ENCODE measurements at regions not wholly inside any gene's neighbourhood (a gene's known extent, or its start where the extent isn't known, plus 50 kb on each side); places are given as distances from the start of the nearest gene placed in this dataset.

GRCh38 chr16:51579652-51580360 is 428.7 kb upstream of the SALL1 start:
- DNase-seq (ENCODE audit: low spot score) (no peak), ATAC-seq (no peak), FAIRE-seq (no peak)
- Histone ChIP-seq H3K9me3 (ENCODE audit: low read length) (no peaks in the 10 kb centered on the region), H3K4me2 (ENCODE audit: low read depth, low read length) (no peak overlapping the region), H3K79me2 (ENCODE audit: insufficient read depth, low read length) (no peaks in the 10 kb centered on the region), H2AFZ (ENCODE audit: low read length) (no peak overlapping the region), H3K27ac (ENCODE audit: extremely low read length, insufficient read depth, low read length) (no peak overlapping the region), H3K9ac (ENCODE audit: insufficient read depth, low read depth, low read length) (no peak overlapping the region), H3K4me3 (replicated peaks in 1 of 3; ENCODE audit: insufficient read depth in 1 of 3, low read depth in 2 of 3, low read length in 3 of 3) (no peak overlapping the region), H4K20me1 (ENCODE audit: insufficient read depth, low read length) (no peaks in the 10 kb centered on the region), H3K4me1 (ENCODE audit: insufficient read depth, low read length) (no peaks in the 10 kb centered on the region), H3K36me3 (replicated peaks in 1 of 2; ENCODE audit: control insufficient read depth in 1 of 2, insufficient read depth in 2 of 2, low read length in 2 of 2) (no peaks in the 10 kb centered on the region), H3K27me3 (ENCODE audit: control insufficient read depth in 1 of 2, insufficient read depth in 2 of 2, low read length in 2 of 2) (peaks cover 0 to 3% of the 10 kb centered on the region in 2 experiments; a peak in 1 of 5 replicates)
- intact Hi-C loops (cut with micrococcal nuclease; ENCODE audit: unreplicated experiment) (no loop called here), in situ Hi-C loops (cut with HindIII; ENCODE audit: extremely low pct_ligation_motif_present, low pct_unique_long_range_greater_than_20kb) (no loop called here)
- ChIA-PET POLR2A (no interaction called here), CTCF (ENCODE audit: low intra/inter-chr PET ratio, low total read pairs) (no interaction called here)
- no peak for TF ChIP-seq ARID5B (CRISPR knock-in tag; IDR thresholded peaks at IDR 0.05)
- TF ChIP-seq FIP1L1 (IDR thresholded peaks at IDR 0.05; ENCODE audit: borderline replicate concordance, insufficient read depth, low read depth, low read length): no peak
- no peak for TF ChIP-seq ZKSCAN8 (CRISPR knock-in tag; IDR thresholded peaks at IDR 0.05; ENCODE audit: borderline replicate concordance)
- no peak for TF ChIP-seq ZNF776 (CRISPR knock-in tag; IDR thresholded peaks at IDR 0.05)
- TF ChIP-seq AKNA (CRISPR knock-in tag; IDR thresholded peaks at IDR 0.05; ENCODE audit: borderline replicate concordance): no peak
- no peak for TF ChIP-seq ZNF746 (CRISPR knock-in tag; IDR thresholded peaks at IDR 0.05)
- TF ChIP-seq FOXP1 (IDR thresholded peaks at IDR 0.05): no peak
- TF ChIP-seq FOXP1 (CRISPR knock-in tag; IDR thresholded peaks at IDR 0.05): no peak
- no peak for TF ChIP-seq PHF21A (CRISPR knock-in tag; IDR thresholded peaks at IDR 0.05)
- TF ChIP-seq ZNF205 (CRISPR knock-in tag; IDR thresholded peaks at IDR 0.05): no peak
- TF ChIP-seq NFE2L2 (IDR thresholded peaks at IDR 0.05; ENCODE audit: low read length): no peak
- no TSS peak for BruUV-seq (replicated peaks)
- WGBS (ENCODE audit: low lambda C conversion rate): 33% methylated on average over 3 of the region's 3 CpGs
